ENCODE measurements at regions not wholly inside any gene's neighbourhood (a gene's known extent, or its start where the extent isn't known, plus 50 kb on each side); places are given as distances from the start of the nearest gene placed in this dataset.
"Not testable (repeated sequence)": the region's sequence is repeated elsewhere in the genome, so short reads cannot be mapped to it uniquely, and the experiment has no call there.

GRCh38 chr2:184456693-184457092 is 141.6 kb upstream of the ZNF804A start:
- TF ChIP-seq TAF1 (IDR thresholded peaks at IDR 0.05; ENCODE audit: borderline replicate concordance, low read depth, low read length); CTCF (IDR thresholded peaks at IDR 0.05); SIN3A (IDR thresholded peaks at IDR 0.05; ENCODE audit: borderline replicate concordance, low read depth, low read length); GABPA (IDR thresholded peaks at IDR 0.05; ENCODE audit: low read depth); JUND (IDR thresholded peaks at IDR 0.05); EZH2phosphoT487 (IDR thresholded peaks at IDR 0.05; ENCODE audit: borderline replicate concordance, low read depth); SMC3 (IDR thresholded peaks at IDR 0.05; ENCODE audit: low read depth, low read length); MAX (IDR thresholded peaks at IDR 0.05; ENCODE audit: low read depth); MXI1 (IDR thresholded peaks at IDR 0.05; ENCODE audit: low read depth, low read length): not testable (repeated sequence)
- TF ChIP-seq, protein P1, sequence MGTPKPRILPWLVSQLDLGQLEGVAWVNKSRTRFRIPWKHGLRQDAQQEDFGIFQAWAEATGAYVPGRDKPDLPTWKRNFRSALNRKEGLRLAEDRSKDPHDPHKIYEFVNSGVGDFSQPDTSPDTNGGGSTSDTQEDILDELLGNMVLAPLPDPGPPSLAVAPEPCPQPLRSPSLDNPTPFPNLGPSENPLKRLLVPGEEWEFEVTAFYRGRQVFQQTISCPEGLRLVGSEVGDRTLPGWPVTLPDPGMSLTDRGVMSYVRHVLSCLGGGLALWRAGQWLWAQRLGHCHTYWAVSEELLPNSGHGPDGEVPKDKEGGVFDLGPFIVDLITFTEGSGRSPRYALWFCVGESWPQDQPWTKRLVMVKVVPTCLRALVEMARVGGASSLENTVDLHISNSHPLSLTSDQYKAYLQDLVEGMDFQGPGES (IDR thresholded peaks at IDR 0.05; ENCODE audit: low read depth, low read length) = not testable (repeated sequence)
- TF ChIP-seq, protein P2, sequence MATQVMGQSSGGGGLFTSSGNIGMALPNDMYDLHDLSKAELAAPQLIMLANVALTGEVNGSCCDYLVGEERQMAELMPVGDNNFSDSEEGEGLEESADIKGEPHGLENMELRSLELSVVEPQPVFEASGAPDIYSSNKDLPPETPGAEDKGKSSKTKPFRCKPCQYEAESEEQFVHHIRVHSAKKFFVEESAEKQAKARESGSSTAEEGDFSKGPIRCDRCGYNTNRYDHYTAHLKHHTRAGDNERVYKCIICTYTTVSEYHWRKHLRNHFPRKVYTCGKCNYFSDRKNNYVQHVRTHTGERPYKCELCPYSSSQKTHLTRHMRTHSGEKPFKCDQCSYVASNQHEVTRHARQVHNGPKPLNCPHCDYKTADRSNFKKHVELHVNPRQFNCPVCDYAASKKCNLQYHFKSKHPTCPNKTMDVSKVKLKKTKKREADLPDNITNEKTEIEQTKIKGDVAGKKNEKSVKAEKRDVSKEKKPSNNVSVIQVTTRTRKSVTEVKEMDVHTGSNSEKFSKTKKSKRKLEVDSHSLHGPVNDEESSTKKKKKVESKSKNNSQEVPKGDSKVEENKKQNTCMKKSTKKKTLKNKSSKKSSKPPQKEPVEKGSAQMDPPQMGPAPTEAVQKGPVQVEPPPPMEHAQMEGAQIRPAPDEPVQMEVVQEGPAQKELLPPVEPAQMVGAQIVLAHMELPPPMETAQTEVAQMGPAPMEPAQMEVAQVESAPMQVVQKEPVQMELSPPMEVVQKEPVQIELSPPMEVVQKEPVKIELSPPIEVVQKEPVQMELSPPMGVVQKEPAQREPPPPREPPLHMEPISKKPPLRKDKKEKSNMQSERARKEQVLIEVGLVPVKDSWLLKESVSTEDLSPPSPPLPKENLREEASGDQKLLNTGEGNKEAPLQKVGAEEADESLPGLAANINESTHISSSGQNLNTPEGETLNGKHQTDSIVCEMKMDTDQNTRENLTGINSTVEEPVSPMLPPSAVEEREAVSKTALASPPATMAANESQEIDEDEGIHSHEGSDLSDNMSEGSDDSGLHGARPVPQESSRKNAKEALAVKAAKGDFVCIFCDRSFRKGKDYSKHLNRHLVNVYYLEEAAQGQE (IDR thresholded peaks at IDR 0.05; ENCODE audit: low read depth, low read length) = not testable (repeated sequence)

Measured in SK-N-SH (cell line).